Colonic mucosa (tissue), 4 donors: ENCODE measurements at regions not wholly inside any gene's neighbourhood (a gene's known extent, or its start where the extent isn't known, plus 50 kb on each side); places are given as distances from the start of the nearest gene placed in this dataset.

Source experiments
- DNase-seq: peaks from one replicate; pipeline ENCODE4 v3.0.0-alpha.2; 2020
- H3K27ac ChIP-seq: fragments of 200-600 bp; one replicate; pipeline ENCODE4 v1.8.0; 2021
- H3K27me3 ChIP-seq: fragments of 200-600 bp; one replicate; pipeline ENCODE4 v1.8.0; 2021
- H3K36me3 ChIP-seq: fragments of 200-600 bp; one replicate; pipeline ENCODE4 v1.8.0; 2021
- H3K4me1 ChIP-seq: fragments of 200-600 bp; one replicate; pipeline ENCODE4 v1.8.0; 2021; ENCODE audit warnings: mild to moderate bottlenecking
- H3K4me3 ChIP-seq: fragments of 200-600 bp; one replicate; pipeline ENCODE4 v1.8.0; 2021
- H3K9ac ChIP-seq, 2 donors: one replicate each; pipeline ENCODE4 v1.7.0; 2013; ENCODE audit warnings: control low read depth in 2 of 2, low read depth in 2 of 2, low read length in 2 of 2
- H3K9me3 ChIP-seq: fragments of 200-600 bp; one replicate; pipeline ENCODE4 v1.8.0; 2021
- intact Hi-C: fragments of 100-400 bp; cut with DNase I; formaldehyde crosslinking; loops from one replicate; pipeline ENCODE4 v1.14.1; 2022
- TF ChIP-seq, protein P1 (sequence below): fragments of 200-600 bp; IDR thresholded peaks from one replicate; pipeline ENCODE4 v1.8.0; 2022; ENCODE audit warnings: antibody characterized with exemption, mild to moderate bottlenecking
- donor health status: healthy.
- donor health status: DM: no; HTN: no; CAD: no.
- donor health status: DM: no; HTN: no; CAD: no.

DNA sequence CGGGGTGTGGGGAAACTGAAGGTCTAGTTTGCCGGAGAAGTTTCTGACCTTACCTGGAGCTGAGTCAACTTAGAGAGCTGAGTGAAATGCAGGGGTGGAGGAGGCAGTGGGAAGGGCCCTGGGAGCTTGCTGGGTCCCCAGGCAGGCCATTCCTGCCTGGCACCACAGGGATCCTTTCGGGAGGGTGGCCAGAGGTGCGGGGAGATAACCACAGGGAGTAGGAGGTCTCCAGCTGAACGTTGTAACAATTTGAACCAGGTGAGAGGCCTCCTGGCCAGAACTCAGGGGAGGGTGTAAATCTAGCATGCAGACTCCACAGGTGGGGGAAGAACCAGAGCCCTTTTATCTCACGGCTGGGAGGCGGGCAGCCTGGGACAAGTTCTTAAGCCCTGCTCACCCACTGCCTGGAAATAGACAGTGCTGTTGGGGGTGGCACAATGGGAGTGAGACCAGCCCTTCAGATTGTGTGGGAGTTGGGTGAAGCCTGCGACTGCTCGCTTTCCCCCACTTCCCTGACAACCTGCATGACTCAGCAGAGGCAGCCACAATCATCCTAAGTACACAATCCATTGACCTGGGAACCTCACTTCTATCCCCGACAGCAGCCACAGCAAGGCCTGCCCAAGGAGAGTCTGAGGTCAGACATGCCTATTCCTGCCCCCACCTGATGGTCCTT lies 247.4 kb downstream of the ADGRA3 start:
- Histone ChIP-seq H3K4me3 (no peak overlapping the region), H3K9ac (no peak overlapping the region), H3K4me1 (no peaks in the 10 kb centered on the region), H3K36me3 (no peaks in the 10 kb centered on the region), H3K27ac (no peak overlapping the region), H3K9me3 (no peaks in the 10 kb centered on the region), H3K27me3 (no peaks in the 10 kb centered on the region)
- no peak for DNase-seq
- TF ChIP-seq, protein P1, sequence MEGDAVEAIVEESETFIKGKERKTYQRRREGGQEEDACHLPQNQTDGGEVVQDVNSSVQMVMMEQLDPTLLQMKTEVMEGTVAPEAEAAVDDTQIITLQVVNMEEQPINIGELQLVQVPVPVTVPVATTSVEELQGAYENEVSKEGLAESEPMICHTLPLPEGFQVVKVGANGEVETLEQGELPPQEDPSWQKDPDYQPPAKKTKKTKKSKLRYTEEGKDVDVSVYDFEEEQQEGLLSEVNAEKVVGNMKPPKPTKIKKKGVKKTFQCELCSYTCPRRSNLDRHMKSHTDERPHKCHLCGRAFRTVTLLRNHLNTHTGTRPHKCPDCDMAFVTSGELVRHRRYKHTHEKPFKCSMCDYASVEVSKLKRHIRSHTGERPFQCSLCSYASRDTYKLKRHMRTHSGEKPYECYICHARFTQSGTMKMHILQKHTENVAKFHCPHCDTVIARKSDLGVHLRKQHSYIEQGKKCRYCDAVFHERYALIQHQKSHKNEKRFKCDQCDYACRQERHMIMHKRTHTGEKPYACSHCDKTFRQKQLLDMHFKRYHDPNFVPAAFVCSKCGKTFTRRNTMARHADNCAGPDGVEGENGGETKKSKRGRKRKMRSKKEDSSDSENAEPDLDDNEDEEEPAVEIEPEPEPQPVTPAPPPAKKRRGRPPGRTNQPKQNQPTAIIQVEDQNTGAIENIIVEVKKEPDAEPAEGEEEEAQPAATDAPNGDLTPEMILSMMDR, result no peak
- intact Hi-C loops, result no loop called here

DNA sequence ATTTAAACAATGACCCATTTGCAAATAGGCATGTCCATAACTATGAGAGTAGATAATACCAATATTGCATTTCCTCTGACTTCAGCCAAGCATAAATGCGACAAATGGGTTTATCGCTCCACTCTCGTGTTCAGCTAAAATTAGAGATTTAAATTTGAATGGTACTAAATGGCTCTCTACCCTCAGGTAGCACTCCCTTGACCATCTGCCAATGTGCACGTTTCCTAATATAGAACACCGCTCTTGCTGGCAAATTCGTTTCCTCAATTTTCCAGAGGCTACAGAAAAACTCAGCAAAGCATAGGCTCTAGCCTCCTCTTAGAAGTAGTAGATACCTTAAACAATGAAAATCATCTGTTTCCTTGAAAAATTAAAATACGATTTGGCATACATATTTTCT lies 251.6 kb downstream of the ADGRA3 start:
- H3K36me3 ChIP-seq, result no peaks in the 10 kb centered on the region
- H3K9me3 ChIP-seq, result no peaks in the 10 kb centered on the region
- H3K27ac ChIP-seq, result no peak overlapping the region
- H3K9ac ChIP-seq, result no peak overlapping the region
- no peak overlapping the region for H3K4me3 ChIP-seq
- no peak for DNase-seq
- no peaks in the 10 kb centered on the region for H3K27me3 ChIP-seq
- no peaks in the 10 kb centered on the region for H3K4me1 ChIP-seq
- intact Hi-C loops, result no loop called here
- TF ChIP-seq, protein P1, result no peak

DNA sequence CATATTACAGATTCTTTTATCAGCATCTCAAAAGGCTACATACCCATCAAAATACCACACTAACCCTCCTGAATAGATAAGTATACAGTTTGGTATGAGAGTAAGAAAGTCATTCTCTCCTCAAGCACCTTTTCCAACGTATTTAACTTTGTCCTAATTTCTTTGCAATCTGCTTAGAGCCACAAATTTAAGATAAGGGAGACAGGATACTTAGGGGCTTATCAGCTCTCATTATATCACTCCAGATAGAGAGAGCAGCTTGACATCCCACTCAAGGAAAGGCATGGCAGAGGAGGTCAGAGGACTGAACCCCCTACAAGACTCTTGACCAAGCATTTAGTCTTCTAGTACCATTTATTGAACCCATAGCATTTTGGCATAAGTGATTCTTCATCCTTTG lies 262.4 kb downstream of the ADGRA3 start:
- no peaks in the 10 kb centered on the region for H3K4me1 ChIP-seq
- TF ChIP-seq, protein P1, result no peak
- no peak for DNase-seq
- no peak overlapping the region for H3K27ac ChIP-seq
- intact Hi-C loops, result no loop called here
- no peak overlapping the region for H3K9ac ChIP-seq
- no peaks in the 10 kb centered on the region for H3K36me3 ChIP-seq
- H3K9me3 ChIP-seq, result no peaks in the 10 kb centered on the region
- H3K27me3 ChIP-seq, result no peaks in the 10 kb centered on the region
- H3K4me3 ChIP-seq, result no peak overlapping the region

GRCh38 chr4:22246847-22247246 lies 269.0 kb downstream of the ADGRA3 start:
- no peaks in the 10 kb centered on the region for H3K9me3 ChIP-seq
- intact Hi-C loops, result no loop called here
- no peaks in the 10 kb centered on the region for H3K27me3 ChIP-seq
- TF ChIP-seq, protein P1, result no peak
- H3K9ac ChIP-seq, result no peak overlapping the region
- H3K27ac ChIP-seq, result no peak overlapping the region
- H3K4me1 ChIP-seq, result no peaks in the 10 kb centered on the region
- H3K4me3 ChIP-seq, result no peak overlapping the region
- no peak for DNase-seq
- H3K36me3 ChIP-seq, result no peaks in the 10 kb centered on the region

- Histone ChIP-seq H3K4me1 (no peaks in the 10 kb centered on the region), H3K4me3 (no peak overlapping the region), H3K9ac (no peak overlapping the region), H3K36me3 (no peaks in the 10 kb centered on the region), H3K9me3 (no peaks in the 10 kb centered on the region), H3K27ac (no peak overlapping the region), H3K27me3 (no peaks in the 10 kb centered on the region)
- intact Hi-C loops, result no loop called here
- TF ChIP-seq, protein P1, result no peak
- DNase-seq, result no peak
These were observed 270.6 kb downstream of the ADGRA3 start for GRCh38 chr4:22245294-22245693.
